Testis (tissue), 2 donors: ENCODE measurements at regions not wholly inside any gene's neighbourhood (a gene's known extent, or its start where the extent isn't known, plus 50 kb on each side); places are given as distances from the start of the nearest gene placed in this dataset.

ENCODE experiments used
- DNase-seq: peaks from one replicate; pipeline ENCODE4 v3.0.0-alpha.2; 2019
- H3K27ac ChIP-seq, 2 donors: fragments of 200-600 bp; sonication (generic); one replicate each; pipeline ENCODE4 v1.5.1; 2019
- H3K27me3 ChIP-seq: fragments of 200-600 bp; sonication (generic); one replicate; pipeline ENCODE4 v1.5.1; 2019
- H3K36me3 ChIP-seq: fragments of 200-600 bp; sonication (generic); one replicate; pipeline ENCODE4 v1.5.1; 2017; ENCODE audit warnings: low read depth; ENCODE audit errors: missing control alignments
- H3K4me1 ChIP-seq: fragments of 200-600 bp; sonication (generic); one replicate; pipeline ENCODE4 v1.5.1; 2019
- H3K4me3 ChIP-seq, 2 donors: fragments of 200-600 bp; sonication (generic); one replicate each; pipeline ENCODE4 v1.5.1; 2017 to 2019
- H3K9me3 ChIP-seq: fragments of 200-600 bp; sonication (generic); one replicate; pipeline ENCODE4 v1.5.1; 2017
- POLR2A ChIP-seq: fragments of 450-650 bp; IDR thresholded peaks from one replicate; pipeline ENCODE4 v1.6.1; 2017; ENCODE audit warnings: antibody characterized with exemption, mild to moderate bottlenecking, moderate library complexity
- WGBS, 2 donors: methylation state at CpG; one replicate each; pipeline ENCODE4 v1.1.5; 2018; 5-methylcytosine and 5-hydroxymethylcytosine counted together
- intact Hi-C: fragments of 100-400 bp; cut with DNase I; formaldehyde crosslinking; loops from one replicate; pipeline ENCODE4 v1.15.1; 2023; ENCODE audit warnings: low total_unique reads
- TF ChIP-seq, protein P1 (sequence below), 3 experiments: fragments of 450-650 bp in 2 of 3; fragments of 200-600 bp in 1 of 3; sonication (generic) in 1 of 3; IDR thresholded peaks; one replicate each; pipeline ENCODE4 v1.5.1; 2016 to 2019; ENCODE audit warnings: antibody characterized with exemption in 3 of 3, mild to moderate bottlenecking in 2 of 3, moderate library complexity in 1 of 3

DNA sequence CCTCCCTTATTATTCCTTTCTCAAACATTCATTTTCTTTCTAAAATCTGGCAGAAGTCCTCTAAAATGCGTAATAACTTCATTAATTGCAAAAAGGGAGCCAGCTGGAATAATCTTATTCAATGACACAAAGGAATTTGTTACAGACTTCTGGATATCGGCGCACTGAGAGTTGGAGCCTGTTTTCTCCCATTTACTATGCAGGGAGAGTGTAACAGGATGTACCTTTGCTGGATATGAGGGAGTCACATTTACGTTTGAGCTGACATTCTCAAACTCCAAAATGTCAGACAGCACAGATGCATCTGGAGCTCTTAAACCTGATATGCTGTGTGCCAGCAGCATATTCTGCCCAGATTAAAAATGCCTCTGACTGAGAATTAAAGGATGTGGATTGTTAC is 275.3 kb downstream of the TMX3 start:
- TF ChIP-seq, protein P1, sequence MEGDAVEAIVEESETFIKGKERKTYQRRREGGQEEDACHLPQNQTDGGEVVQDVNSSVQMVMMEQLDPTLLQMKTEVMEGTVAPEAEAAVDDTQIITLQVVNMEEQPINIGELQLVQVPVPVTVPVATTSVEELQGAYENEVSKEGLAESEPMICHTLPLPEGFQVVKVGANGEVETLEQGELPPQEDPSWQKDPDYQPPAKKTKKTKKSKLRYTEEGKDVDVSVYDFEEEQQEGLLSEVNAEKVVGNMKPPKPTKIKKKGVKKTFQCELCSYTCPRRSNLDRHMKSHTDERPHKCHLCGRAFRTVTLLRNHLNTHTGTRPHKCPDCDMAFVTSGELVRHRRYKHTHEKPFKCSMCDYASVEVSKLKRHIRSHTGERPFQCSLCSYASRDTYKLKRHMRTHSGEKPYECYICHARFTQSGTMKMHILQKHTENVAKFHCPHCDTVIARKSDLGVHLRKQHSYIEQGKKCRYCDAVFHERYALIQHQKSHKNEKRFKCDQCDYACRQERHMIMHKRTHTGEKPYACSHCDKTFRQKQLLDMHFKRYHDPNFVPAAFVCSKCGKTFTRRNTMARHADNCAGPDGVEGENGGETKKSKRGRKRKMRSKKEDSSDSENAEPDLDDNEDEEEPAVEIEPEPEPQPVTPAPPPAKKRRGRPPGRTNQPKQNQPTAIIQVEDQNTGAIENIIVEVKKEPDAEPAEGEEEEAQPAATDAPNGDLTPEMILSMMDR (IDR thresholded peaks at IDR 0.05), result no peak
- TF ChIP-seq POLR2A, result no peak
- H3K27me3 ChIP-seq, result no peaks in the 10 kb centered on the region
- H3K4me3 ChIP-seq, result no peak overlapping the region
- H3K4me1 ChIP-seq, result no peaks in the 10 kb centered on the region
- H3K9me3 ChIP-seq, result no peaks in the 10 kb centered on the region
- 17 to 32% methylated on average over 4 of the region's 4 CpGs for WGBS, 2 donors
- no peak for DNase-seq
- intact Hi-C loops, result no loop called here
- H3K27ac ChIP-seq, result no peak overlapping the region
- no peaks in the 10 kb centered on the region for H3K36me3 ChIP-seq

DNA sequence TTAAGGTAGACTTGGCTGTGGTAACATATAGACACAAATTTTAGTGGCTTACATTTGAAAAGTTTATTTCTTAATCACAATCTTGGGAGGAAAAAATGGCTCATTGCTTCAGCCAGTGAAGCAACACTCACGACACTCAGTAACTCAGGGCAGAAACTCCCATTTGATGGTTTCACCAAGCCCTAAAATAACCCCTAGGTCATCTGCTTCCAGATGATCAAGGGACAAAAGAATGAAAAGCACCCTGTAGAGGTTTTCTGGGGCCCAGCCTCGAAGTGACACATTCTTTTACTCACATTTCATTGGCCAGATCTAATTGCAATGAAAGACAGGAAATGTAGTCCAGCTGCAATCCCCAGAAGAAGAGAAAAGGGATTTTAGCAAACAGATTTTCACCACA is 275.9 kb downstream of the TMX3 start:
- TF ChIP-seq, protein P1 (IDR thresholded peaks at IDR 0.05), result no peak
- no peak for TF ChIP-seq POLR2A
- DNase-seq, result no peak
- H3K27ac ChIP-seq, result no peak overlapping the region
- no peaks in the 10 kb centered on the region for H3K27me3 ChIP-seq
- no peaks in the 10 kb centered on the region for H3K4me1 ChIP-seq
- H3K9me3 ChIP-seq, result no peaks in the 10 kb centered on the region
- H3K4me3 ChIP-seq, result no peak overlapping the region
- H3K36me3 ChIP-seq, result no peaks in the 10 kb centered on the region
- 54% methylated on average over 2 of the region's 2 CpGs for WGBS, 2 donors
- intact Hi-C loops, result no loop called here

DNA sequence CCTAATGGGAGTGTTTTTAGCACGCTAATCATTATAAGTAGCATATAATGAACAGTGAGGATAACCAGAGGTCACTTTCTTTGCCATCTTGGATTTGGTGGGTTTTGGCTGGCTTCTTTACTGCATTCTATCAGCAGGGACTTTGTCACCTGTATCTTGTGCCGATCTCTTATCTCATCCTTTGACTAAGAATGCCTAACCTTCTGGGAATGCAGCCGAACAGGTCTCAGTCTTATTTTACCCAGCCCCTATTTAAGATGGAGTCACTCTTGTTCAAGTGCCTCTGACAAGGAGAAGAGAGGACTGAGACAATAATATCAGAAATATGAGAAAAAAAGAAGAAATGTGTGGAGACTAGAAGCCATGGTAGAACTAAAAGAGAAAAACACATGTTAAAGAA is 276.4 kb downstream of the TMX3 start:
- Histone ChIP-seq H3K4me1 (no peaks in the 10 kb centered on the region), H3K27me3 (no peaks in the 10 kb centered on the region), H3K27ac (no peak overlapping the region), H3K36me3 (no peaks in the 10 kb centered on the region), H3K9me3 (no peaks in the 10 kb centered on the region), H3K4me3 (no peak overlapping the region)
- no peak for TF ChIP-seq POLR2A
- TF ChIP-seq, protein P1 (IDR thresholded peaks at IDR 0.05), result no peak
- 95% methylated on average over 3 of the region's 3 CpGs for WGBS, 2 donors
- intact Hi-C loops, result no loop called here
- DNase-seq, result no peak

DNA sequence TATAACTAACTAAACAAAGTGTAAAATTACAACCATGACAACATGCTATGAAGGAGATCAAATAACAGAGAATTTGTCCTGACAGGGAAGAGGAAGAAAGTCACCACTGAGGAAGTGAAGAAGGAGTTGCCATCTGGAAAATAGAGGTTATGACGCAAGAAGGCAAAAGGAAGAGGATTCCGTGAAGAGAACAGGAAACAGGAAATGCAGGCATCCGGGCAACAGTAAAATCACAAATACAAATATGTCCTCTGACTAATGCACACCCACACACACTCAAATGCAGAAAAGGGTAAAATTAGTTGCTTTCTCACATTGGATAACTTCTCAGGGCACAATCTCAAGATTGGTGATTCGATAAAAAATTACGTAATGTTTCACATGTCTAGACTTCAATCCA is 278.4 kb downstream of the TMX3 start:
- DNase-seq, result no peak
- no peak overlapping the region for H3K4me3 ChIP-seq
- TF ChIP-seq POLR2A, result no peak
- TF ChIP-seq, protein P1 (IDR thresholded peaks at IDR 0.05), result no peak

DNA sequence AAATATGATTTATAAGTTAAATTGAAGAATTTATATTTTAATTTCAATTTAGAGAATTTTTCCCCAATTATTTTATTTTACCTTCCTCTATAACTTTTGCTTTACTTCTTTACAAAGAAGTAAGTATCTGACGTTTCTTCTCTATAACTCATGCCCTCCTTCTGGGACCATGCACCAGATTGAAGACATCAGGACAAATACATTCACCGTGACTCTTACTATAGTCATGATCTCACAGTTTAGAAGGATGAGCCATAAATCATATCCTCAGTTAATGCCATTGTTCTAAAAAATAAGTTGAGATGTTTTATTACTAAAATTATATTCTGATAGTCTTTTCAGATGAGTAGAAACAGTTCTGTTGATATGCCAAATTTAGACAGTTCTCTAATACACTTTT is 279.3 kb downstream of the TMX3 start:
- Histone ChIP-seq H3K9me3 (no peaks in the 10 kb centered on the region), H3K27me3 (no peaks in the 10 kb centered on the region), H3K4me1 (no peaks in the 10 kb centered on the region), H3K36me3 (no peaks in the 10 kb centered on the region), H3K4me3 (no peak overlapping the region), H3K27ac (no peak overlapping the region)
- TF ChIP-seq, protein P1 (IDR thresholded peaks at IDR 0.05), result no peak
- no peak for TF ChIP-seq POLR2A
- WGBS, 2 donors, result 86 to 91% methylated on average over 2 of the region's 2 CpGs
- intact Hi-C loops, result no loop called here
- DNase-seq, result no peak

More for the DNA sequence above, 278.4 kb downstream of the TMX3 start:
- Histone ChIP-seq H3K27ac (no peak overlapping the region), H3K36me3 (no peaks in the 10 kb centered on the region), H3K4me1 (no peaks in the 10 kb centered on the region), H3K27me3 (no peaks in the 10 kb centered on the region), H3K9me3 (no peaks in the 10 kb centered on the region)
- 73 to 75% methylated on average over 5 of the region's 5 CpGs for WGBS, 2 donors
- intact Hi-C loops, result no loop called here
